ENCODE measurements at regions not wholly inside any gene's neighbourhood (a gene's known extent, or its start where the extent isn't known, plus 50 kb on each side); places are given as distances from the start of the nearest gene placed in this dataset.

GRCh38 chr7:41878309-41879295 lies 175.7 kb upstream of the INHBA start:
- Histone ChIP-seq H3K4me3 (no peak overlapping the region), H3K9me3 (no peaks in the 10 kb centered on the region), H3K36me3 (no peaks in the 10 kb centered on the region), H3K27ac (peak overlapping the region in 1 of 2 donors; percentile 4), H3K4me1 (peaks cover 6 to 31% of the 10 kb centered on the region in 2 donors), H3K27me3 (no peaks in the 10 kb centered on the region)
- intact Hi-C loops (cut with DNase I) = no loop called here
- DNase-seq (no peak), ATAC-seq (no peak)
- TF ChIP-seq CTCF (IDR thresholded peaks at IDR 0.05) = no peak

GRCh38 chr7:41877118-41877517 lies 174.2 kb upstream of the INHBA start:
- Histone ChIP-seq H3K27me3 (no peaks in the 10 kb centered on the region), H3K36me3 (no peaks in the 10 kb centered on the region), H3K9me3 (no peaks in the 10 kb centered on the region), H3K27ac (no peak overlapping the region), H3K4me1 (peaks cover 6 to 21% of the 10 kb centered on the region in 2 donors), H3K4me3 (no peak overlapping the region)
- ATAC-seq (no peak), DNase-seq (no peak)
- TF ChIP-seq CTCF (IDR thresholded peaks at IDR 0.05) = no peak
- intact Hi-C loops (cut with DNase I) = no loop called here

GRCh38 chr7:41875513-41875912 lies 172.6 kb upstream of the INHBA start:
- ATAC-seq = no peak
- no peak for TF ChIP-seq CTCF (IDR thresholded peaks at IDR 0.05)

GRCh38 chr7:41874201-41874785 lies 171.4 kb upstream of the INHBA start:
- no peaks in the 10 kb centered on the region for H3K27me3 ChIP-seq
- no peaks in the 10 kb centered on the region for H3K9me3 ChIP-seq
- peaks cover 0 to 15% of the 10 kb centered on the region in 2 donors for H3K4me1 ChIP-seq
- no peak overlapping the region for H3K4me3 ChIP-seq
- no peak overlapping the region for H3K27ac ChIP-seq
- TF ChIP-seq CTCF (IDR thresholded peaks at IDR 0.05) = no peak
- H3K36me3 ChIP-seq = no peaks in the 10 kb centered on the region
- DNase-seq (no peak), ATAC-seq (no peak)
- intact Hi-C loops (cut with DNase I) = no loop called here

More at GRCh38 chr7:41875513-41875912, 172.6 kb upstream of the INHBA start:
- intact Hi-C loops (cut with DNase I) = no loop called here
- Histone ChIP-seq H3K27ac (no peak overlapping the region), H3K27me3 (no peaks in the 10 kb centered on the region), H3K9me3 (no peaks in the 10 kb centered on the region), H3K4me3 (no peak overlapping the region), H3K4me1 (peaks cover 6 to 12% of the 10 kb centered on the region in 2 donors), H3K36me3 (no peaks in the 10 kb centered on the region)
- no peak for DNase-seq

GRCh38 chr7:41873741-41874140 lies 170.9 kb upstream of the INHBA start:
- ATAC-seq (no peak), DNase-seq (no peak)
- Histone ChIP-seq H3K27me3 (no peaks in the 10 kb centered on the region), H3K36me3 (no peaks in the 10 kb centered on the region), H3K27ac (no peak overlapping the region), H3K9me3 (no peaks in the 10 kb centered on the region), H3K4me3 (no peak overlapping the region), H3K4me1 (peaks cover 0 to 18% of the 10 kb centered on the region in 2 donors)
- intact Hi-C loops (cut with DNase I) = no loop called here
- TF ChIP-seq CTCF (IDR thresholded peaks at IDR 0.05) = no peak
